Fibroblast of lung (primary cell): ENCODE measurements at regions not wholly inside any gene's neighbourhood (a gene's known extent, or its start where the extent isn't known, plus 50 kb on each side); places are given as distances from the start of the nearest gene placed in this dataset.

ENCODE experiments used
- EZH2 ChIP-seq: IDR thresholded peaks from 2 replicates; pipeline ENCODE4 v1.5.1; 2012; ENCODE audit warnings: low read length, control low read depth, mild to moderate bottlenecking; ENCODE audit errors: missing control alignments
- TF ChIP-seq, protein P1 (sequence below), 2 donors: IDR thresholded peaks in 1 of 2; conservative IDR thresholded peaks in 1 of 2; 1 replicate in 1 of 2; 2 replicates in 1 of 2; pipeline ENCODE4 v1.5.1; 2011 to 2012; ENCODE audit warnings: low read length in 2 of 2, control low read depth in 1 of 2, inconsistent platforms in 1 of 2, low read depth in 1 of 2, mild to moderate bottlenecking in 1 of 2

DNA sequence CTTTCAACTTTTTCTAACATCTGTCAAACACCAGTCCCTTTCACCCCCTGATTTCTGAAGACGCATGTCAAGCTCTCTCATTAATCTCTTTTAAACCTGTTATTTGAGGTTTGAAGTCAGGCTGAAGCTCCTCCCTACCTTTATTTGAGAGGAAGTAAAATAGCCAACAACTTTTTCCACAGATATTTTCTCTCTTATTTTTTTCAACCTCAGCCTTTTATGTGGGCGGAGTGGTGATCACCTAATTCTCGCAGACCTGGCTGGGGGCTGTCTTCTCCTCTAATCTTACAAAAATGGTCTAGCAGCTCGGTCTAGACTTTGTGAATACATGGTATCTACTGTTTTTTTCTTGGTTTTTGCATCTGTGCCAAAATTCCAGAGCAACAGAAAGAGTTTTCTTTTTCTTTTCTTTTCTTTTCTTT is 395.7 kb upstream of the ACTBL2 start:
- TF ChIP-seq EZH2, result no peak
- TF ChIP-seq, protein P1, sequence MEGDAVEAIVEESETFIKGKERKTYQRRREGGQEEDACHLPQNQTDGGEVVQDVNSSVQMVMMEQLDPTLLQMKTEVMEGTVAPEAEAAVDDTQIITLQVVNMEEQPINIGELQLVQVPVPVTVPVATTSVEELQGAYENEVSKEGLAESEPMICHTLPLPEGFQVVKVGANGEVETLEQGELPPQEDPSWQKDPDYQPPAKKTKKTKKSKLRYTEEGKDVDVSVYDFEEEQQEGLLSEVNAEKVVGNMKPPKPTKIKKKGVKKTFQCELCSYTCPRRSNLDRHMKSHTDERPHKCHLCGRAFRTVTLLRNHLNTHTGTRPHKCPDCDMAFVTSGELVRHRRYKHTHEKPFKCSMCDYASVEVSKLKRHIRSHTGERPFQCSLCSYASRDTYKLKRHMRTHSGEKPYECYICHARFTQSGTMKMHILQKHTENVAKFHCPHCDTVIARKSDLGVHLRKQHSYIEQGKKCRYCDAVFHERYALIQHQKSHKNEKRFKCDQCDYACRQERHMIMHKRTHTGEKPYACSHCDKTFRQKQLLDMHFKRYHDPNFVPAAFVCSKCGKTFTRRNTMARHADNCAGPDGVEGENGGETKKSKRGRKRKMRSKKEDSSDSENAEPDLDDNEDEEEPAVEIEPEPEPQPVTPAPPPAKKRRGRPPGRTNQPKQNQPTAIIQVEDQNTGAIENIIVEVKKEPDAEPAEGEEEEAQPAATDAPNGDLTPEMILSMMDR (conservative IDR thresholded peaks at IDR 0.05 in 1 of 2, IDR thresholded peaks at IDR 0.05 in 1 of 2; ENCODE audit: low read depth in 1 of 2, low read length in 2 of 2), result no peak
